Endometrial microvascular endothelial cells (primary cell): ENCODE measurements at regions not wholly inside any gene's neighbourhood (a gene's known extent, or its start where the extent isn't known, plus 50 kb on each side); places are given as distances from the start of the nearest gene placed in this dataset.

Source experiments
- in situ Hi-C: cut with HindIII; loops from 2 replicates; pipeline ENCODE4 v1.10.0; 2017; ENCODE audit warnings: low sequenced_read_pairs, low pct_unique_long_range_greater_than_20kb; ENCODE audit errors: inconsistent ontology term

- in situ Hi-C loops = loop anchor here (25.0 kb wide), 1 partner anchor 254 kb away; no protein-coding TSS in a partner anchor
Observed at GRCh38 chr3:40841570-40842109, 316.9 kb downstream of the ZNF621 start.

DNA sequence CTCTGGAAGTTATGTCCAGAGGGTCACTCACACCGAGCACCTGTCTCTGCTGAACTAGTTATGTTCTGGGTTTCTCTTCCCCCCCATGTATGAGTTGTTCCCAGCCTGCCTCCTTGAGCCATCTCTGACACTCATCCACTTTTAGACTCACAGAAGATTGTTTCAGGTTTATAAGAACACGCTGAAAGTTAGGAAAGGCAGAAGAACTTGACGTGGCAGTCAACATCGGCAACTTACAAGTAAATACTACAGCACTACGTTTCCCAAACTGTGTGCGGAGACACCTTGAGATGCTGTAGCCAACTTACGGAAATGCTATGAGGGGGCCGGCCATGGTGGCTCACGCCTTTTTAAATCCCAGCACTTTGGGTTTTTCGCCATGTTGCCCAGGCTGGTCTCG, 318.0 kb downstream of the ZNF621 start:
- in situ Hi-C loops = loop anchor here (25.0 kb wide), 1 partner anchor 255 kb away; no protein-coding TSS in a partner anchor

DNA sequence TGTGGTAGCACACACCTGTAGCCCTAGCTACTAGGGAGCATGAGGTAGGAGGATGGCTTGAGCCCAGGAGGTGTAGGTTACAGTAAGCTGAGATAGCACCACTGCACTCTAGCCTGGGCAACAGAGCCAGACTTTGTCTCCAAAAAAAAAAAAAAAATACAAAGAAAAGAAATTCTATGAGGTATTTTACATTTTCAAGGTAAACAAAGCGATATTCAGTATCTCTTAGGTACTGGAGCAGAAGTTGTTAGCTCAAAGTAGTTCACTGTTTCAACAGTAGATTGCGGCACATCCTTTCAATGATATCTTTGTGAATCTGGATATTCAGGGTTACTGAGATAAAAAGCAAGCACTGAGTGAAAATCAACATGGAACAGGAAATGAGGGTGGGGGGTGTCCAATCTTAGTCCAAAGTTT, 318.5 kb downstream of the ZNF621 start:
- in situ Hi-C loops = loop anchor here (25.0 kb wide), 1 partner anchor 256 kb away; no protein-coding TSS in a partner anchor

GRCh38 chr3:40843851-40844548, 319.2 kb downstream of the ZNF621 start:
- in situ Hi-C loops = loop anchor here (25.0 kb wide), 1 partner anchor 257 kb away; no protein-coding TSS in a partner anchor

DNA sequence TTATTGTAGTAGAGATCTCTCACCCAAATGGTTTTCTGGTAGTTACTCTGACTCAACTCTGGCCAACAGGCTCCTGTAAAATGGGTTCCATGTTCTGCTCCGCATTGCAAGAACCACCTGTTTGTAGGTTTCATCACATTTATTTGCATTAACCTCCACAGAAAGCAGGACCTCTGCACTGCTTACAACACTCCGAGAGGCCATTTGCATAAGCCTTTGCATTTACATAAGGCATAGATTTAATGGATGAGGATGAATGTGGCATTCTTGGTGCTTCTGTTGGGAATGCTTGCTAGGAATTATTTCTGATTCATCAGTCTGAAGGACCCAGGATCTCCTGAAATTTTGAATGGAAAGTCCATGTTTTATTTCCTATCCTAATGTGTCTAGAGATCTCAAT, 320.1 kb downstream of the ZNF621 start:
- in situ Hi-C loops = loop anchor here (5.0 to 25.0 kb wide), 2 partner anchors 258 to 357 kb away; no protein-coding TSS in a partner anchor

GRCh38 chr3:40845447-40845846, 320.7 kb downstream of the ZNF621 start:
- in situ Hi-C loops = loop anchor here (5.0 to 25.0 kb wide), 2 partner anchors 258 to 357 kb away; no protein-coding TSS in a partner anchor

GRCh38 chr3:40845916-40846315, 321.2 kb downstream of the ZNF621 start:
- in situ Hi-C loops = loop anchor here (5.0 to 25.0 kb wide), 2 partner anchors 259 to 356 kb away; no protein-coding TSS in a partner anchor

DNA sequence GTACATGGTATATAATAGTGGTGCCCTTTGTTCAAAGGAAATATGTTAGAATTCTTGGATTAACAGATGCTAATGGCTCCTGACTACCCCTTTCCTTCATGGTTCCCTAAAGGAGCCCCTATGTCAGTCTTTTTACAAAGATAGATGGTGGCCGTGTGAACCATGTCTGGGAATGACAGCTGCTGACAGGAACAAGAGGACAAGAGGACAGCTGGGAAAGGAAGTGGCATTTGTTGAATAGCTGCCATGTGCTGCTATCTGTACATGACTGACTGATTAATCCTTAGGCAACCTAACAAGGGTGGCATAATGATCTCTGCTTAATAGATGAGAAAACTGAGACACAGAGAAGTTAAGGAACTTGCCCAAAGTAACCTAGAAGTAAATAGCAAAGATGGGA, 321.7 kb downstream of the ZNF621 start:
- in situ Hi-C loops = loop anchor here (5.0 to 25.0 kb wide), 2 partner anchors 259 to 356 kb away; no protein-coding TSS in a partner anchor

DNA sequence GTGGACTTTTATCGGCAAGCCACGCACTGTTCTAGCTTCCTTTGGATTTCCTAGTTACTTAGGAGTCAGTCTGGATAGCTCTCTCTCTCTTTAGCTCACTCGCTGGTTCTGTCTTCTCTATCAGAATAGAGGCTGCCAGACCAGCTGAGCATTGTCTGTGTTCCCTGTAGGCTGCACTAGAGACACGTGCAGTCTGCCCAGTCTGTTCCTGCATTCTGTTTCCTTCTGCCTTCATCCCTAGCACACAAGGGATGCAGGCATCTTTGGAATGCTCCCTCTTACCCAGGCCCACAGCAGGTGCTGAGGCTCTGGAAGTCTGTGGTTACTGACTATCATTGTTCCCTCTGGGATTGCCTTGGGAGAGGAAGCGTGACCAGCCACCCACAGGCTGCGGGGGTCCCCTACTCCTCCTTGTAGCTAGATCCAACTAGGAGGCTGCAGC, 322.8 kb downstream of the ZNF621 start:
- in situ Hi-C loops = loop anchor here (5.0 to 25.0 kb wide), 2 partner anchors 260 to 355 kb away; no protein-coding TSS in a partner anchor

DNA sequence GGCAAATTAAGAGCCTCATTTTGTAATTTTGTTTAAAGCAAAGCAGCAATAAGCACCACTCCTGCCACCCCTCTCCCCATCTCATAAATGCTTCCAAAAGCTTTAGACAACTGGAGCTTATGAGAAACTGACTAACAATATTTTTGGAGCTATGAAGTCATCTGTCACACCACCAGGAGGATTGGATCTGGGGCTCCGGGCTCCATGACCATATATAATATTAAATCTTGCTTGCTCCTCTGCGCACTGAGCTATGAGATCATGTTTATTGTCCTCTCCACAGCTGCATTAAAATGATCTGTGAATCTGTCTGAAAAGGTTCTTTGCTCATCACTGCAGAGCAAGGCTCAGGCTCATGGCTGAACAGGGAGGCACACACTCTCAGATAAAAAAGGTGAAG, 323.7 kb downstream of the ZNF621 start:
- in situ Hi-C loops = loop anchor here (5.0 to 25.0 kb wide), 2 partner anchors 261 to 354 kb away; no protein-coding TSS in a partner anchor

GRCh38 chr3:40850861-40851260, 326.1 kb downstream of the ZNF621 start:
- in situ Hi-C loops = no loop called here

GRCh38 chr3:40851836-40852235, 327.1 kb downstream of the ZNF621 start:
- in situ Hi-C loops = no loop called here

DNA sequence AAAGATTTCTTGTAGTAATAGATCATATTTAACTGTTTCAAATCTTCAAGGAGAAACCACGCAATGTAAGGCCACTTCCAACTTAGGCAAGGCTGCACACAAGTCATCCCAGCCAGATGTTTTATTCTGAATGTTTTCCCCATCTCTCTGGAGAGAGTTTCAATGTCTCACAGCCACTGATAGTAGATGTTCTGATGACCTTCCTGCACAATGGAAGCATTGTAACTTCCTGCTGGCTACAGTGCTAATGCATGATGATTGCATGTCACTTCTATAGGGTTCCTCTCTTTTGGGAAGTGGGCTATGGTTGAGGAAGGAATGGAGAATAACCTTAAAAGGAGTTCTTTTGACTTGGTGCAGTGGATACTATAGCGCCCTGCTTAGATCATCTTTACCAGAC, 328.0 kb downstream of the ZNF621 start:
- in situ Hi-C loops = no loop called here

GRCh38 chr3:40853474-40853873, 328.7 kb downstream of the ZNF621 start:
- in situ Hi-C loops = no loop called here

GRCh38 chr3:40855871-40856270, 331.1 kb downstream of the ZNF621 start:
- in situ Hi-C loops = no loop called here

DNA sequence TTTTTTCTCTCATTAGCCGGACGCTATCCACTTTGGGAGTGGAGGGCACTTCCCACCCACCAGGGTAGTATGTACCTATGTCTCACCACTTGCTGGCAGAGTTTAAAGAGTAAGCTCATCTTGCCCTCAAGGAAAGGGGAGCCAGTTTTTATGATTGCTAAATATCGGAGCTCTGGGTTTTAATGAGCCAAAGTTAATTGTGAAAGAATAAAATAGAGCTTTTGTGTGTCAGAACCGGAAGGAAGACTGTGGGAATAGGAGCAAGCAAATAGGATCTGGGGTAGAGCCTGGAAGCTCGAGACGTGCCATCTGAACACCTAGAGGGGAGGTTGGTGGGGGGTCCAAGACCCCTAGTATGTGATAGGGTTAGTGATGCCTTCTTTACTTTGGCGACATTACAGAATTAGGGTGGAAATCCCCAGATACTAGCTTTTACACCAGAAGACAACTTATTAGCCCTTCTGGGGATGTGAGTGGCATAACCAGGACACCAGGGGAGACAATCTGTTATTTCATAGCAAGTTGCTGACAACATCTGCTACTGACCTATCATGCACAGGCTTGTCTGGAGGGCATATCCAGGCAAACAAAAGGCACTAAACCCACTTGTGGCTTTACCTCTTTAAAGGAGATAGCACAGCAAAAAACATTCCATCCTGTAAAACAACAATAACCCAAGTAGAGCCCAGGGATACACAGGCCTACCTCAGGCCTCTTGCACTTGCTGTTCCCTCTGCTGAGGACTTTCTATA, 333.8 kb downstream of the ZNF621 start:
- in situ Hi-C loops = no loop called here

GRCh38 chr3:40862946-40863345, 336.4 kb upstream of the CTNNB1 start:
- in situ Hi-C loops = no loop called here

GRCh38 chr3:40864146-40864782, 335.0 kb upstream of the CTNNB1 start:
- in situ Hi-C loops = no loop called here

GRCh38 chr3:40864915-40865314, 334.4 kb upstream of the CTNNB1 start:
- in situ Hi-C loops = no loop called here
